Panc1 (cell line): ENCODE measurements at regions not wholly inside any gene's neighbourhood (a gene's known extent, or its start where the extent isn't known, plus 50 kb on each side); places are given as distances from the start of the nearest gene placed in this dataset.
A peak's percentile ranks its signal among the peaks of the same experiment; 100 is the strongest.

Experiments used
- ATAC-seq: fragments of 200-7000 bp; cut with Tn5 transposase; 2 replicates; pipeline ENCODE4 v1.9.1; 2020; ENCODE audit warnings: mild to moderate bottlenecking, moderate library complexity
- BruUV-seq: library from RNA; stranded (reverse); fragments of 400-500 nt; replicated peaks from 2 replicates; lab custom pipeline; 2021; lab: Mats Ljungman, UMichigan
- CTCF ChIA-PET: fragments of 300-600 bp; sonication (Branson Sonifier 250); formaldehyde crosslinking; loops from one replicate; lab custom pipeline; 2022; ENCODE audit warnings: antibody characterized with exemption; lab: Charles Lee
- POLR2A ChIA-PET: fragments of 300-600 bp; sonication (Branson Sonifier 250); formaldehyde crosslinking; loops from one replicate; lab custom pipeline; 2022; ENCODE audit warnings: antibody characterized with exemption; lab: Charles Lee
- DNase-seq: peaks from one replicate; pipeline ENCODE4 v3.0.0-alpha.2; 2010; ENCODE audit warnings: low read depth, low spot score
- H3K27ac ChIP-seq: 2 replicates; pipeline ENCODE4 v1.5.1; 2011; ENCODE audit warnings: mild to moderate bottlenecking, low read length, inconsistent platforms
- H3K27me3 ChIP-seq: fragments of 200-500 bp; sonication (Bioruptor generic); 2 replicates; pipeline ENCODE4 v1.6.0; 2014; ENCODE audit warnings: low read length, inconsistent platforms; ENCODE audit not compliant: control insufficient read depth, insufficient read depth
- H3K36me3 ChIP-seq: fragments of 200-500 bp; sonication (Bioruptor generic); 2 replicates; pipeline ENCODE4 v1.5.1; 2014; ENCODE audit warnings: inconsistent platforms, mild to moderate bottlenecking, low read length, moderate library complexity; ENCODE audit not compliant: control insufficient read depth, insufficient read depth
- H3K4me1 ChIP-seq: 2 replicates; pipeline ENCODE4 v1.5.1; 2011; ENCODE audit warnings: inconsistent platforms, mild to moderate bottlenecking, low read length, moderate library complexity; ENCODE audit not compliant: control insufficient read depth, insufficient read depth
- H3K4me3 ChIP-seq, 2 experiments: 2 replicates each; pipeline ENCODE4 v1.5.1; 2011 to 2012; ENCODE audit warnings: low read depth in 2 of 2, low read length in 2 of 2, mild to moderate bottlenecking in 2 of 2, inconsistent platforms in 1 of 2, moderate library complexity in 1 of 2
- H3K9me3 ChIP-seq: fragments of 200-500 bp; sonication (Bioruptor generic); 2 replicates; pipeline ENCODE4 v1.5.1; 2014; ENCODE audit warnings: low read depth, mild to moderate bottlenecking, inconsistent platforms, low read length, moderate library complexity; ENCODE audit not compliant: control insufficient read depth, insufficient read depth
- CTCF ChIP-seq: fragments of 450-650 bp; IDR thresholded peaks from 2 replicates; pipeline ENCODE4 v1.5.1; 2017; ENCODE audit warnings: mild to moderate bottlenecking
- POLR2AphosphoS5 ChIP-seq: IDR thresholded peaks from 2 replicates; pipeline ENCODE4 v1.6.1; 2012; ENCODE audit warnings: mild to moderate bottlenecking, low read depth, low read length, moderate library complexity
- SIN3A ChIP-seq: IDR thresholded peaks from 2 replicates; pipeline ENCODE4 v1.6.1; 2012; ENCODE audit warnings: low read depth, mild to moderate bottlenecking, low read length, moderate library complexity, borderline replicate concordance; ENCODE audit not compliant: insufficient read depth
- TCF7L2 ChIP-seq: IDR thresholded peaks from 2 replicates; pipeline ENCODE4 v1.6.1; 2011; ENCODE audit warnings: mild to moderate bottlenecking, low read depth, low read length, inconsistent platforms
- in situ Hi-C: cut with HindIII; loops from 2 replicates; pipeline ENCODE4 v1.10.0; 2016; ENCODE audit warnings: low sequenced_read_pairs, low pct_unique_long_range_greater_than_20kb
- intact Hi-C: fragments of 100-400 bp; cut with micrococcal nuclease; formaldehyde crosslinking; loops from one replicate; pipeline ENCODE4 v1.10.0; 2022; ENCODE audit not compliant: unreplicated experiment
- TF ChIP-seq, protein P1 (sequence below), 2 experiments: IDR thresholded peaks; 2 replicates each; pipeline ENCODE4 v1.6.1; 2011 to 2012; ENCODE audit warnings: low read depth in 2 of 2, control low read depth in 1 of 2, low read length in 1 of 2, mild to moderate bottlenecking in 1 of 2, moderate library complexity in 1 of 2; ENCODE audit not compliant: insufficient read depth in 1 of 2

- no TSS peak for BruUV-seq
- no peak overlapping the region for H3K4me3 ChIP-seq
- ChIA-PET POLR2A (interaction anchor here (0.5 to 0.7 kb wide), 2 partner anchors 10 to 138 kb away, joined by 4 to 5 read pairs; no protein-coding TSS in a partner anchor), CTCF (interaction anchor here (0.5 to 2.9 kb wide), 20 partner anchors 11 to 688 kb away, joined by 3 to 41 read pairs (median 5); partner anchors contain the start of gene DNAJB5)
- in situ Hi-C loops = no loop called here
- intact Hi-C loops = loop anchor here (1.0 to 5.0 kb wide), 3 partner anchors 86 to 197 kb away; partner anchors contain the start of gene PIGO
- TF ChIP-seq, protein P1, sequence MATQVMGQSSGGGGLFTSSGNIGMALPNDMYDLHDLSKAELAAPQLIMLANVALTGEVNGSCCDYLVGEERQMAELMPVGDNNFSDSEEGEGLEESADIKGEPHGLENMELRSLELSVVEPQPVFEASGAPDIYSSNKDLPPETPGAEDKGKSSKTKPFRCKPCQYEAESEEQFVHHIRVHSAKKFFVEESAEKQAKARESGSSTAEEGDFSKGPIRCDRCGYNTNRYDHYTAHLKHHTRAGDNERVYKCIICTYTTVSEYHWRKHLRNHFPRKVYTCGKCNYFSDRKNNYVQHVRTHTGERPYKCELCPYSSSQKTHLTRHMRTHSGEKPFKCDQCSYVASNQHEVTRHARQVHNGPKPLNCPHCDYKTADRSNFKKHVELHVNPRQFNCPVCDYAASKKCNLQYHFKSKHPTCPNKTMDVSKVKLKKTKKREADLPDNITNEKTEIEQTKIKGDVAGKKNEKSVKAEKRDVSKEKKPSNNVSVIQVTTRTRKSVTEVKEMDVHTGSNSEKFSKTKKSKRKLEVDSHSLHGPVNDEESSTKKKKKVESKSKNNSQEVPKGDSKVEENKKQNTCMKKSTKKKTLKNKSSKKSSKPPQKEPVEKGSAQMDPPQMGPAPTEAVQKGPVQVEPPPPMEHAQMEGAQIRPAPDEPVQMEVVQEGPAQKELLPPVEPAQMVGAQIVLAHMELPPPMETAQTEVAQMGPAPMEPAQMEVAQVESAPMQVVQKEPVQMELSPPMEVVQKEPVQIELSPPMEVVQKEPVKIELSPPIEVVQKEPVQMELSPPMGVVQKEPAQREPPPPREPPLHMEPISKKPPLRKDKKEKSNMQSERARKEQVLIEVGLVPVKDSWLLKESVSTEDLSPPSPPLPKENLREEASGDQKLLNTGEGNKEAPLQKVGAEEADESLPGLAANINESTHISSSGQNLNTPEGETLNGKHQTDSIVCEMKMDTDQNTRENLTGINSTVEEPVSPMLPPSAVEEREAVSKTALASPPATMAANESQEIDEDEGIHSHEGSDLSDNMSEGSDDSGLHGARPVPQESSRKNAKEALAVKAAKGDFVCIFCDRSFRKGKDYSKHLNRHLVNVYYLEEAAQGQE (IDR thresholded peaks at IDR 0.05; ENCODE audit: insufficient read depth in 1 of 2, low read depth in 2 of 2, low read length in 1 of 2) = no peak
- TF ChIP-seq CTCF = no peak
- no peak for TF ChIP-seq TCF7L2
- no peak for TF ChIP-seq POLR2AphosphoS5
- TF ChIP-seq SIN3A = no peak
- no peak for ATAC-seq
- DNase-seq = no peak
- H3K4me1 ChIP-seq = no peaks in the 10 kb centered on the region
- no peaks in the 10 kb centered on the region for H3K9me3 ChIP-seq
- no peaks in the 10 kb centered on the region for H3K36me3 ChIP-seq
- H3K27me3 ChIP-seq = peaks cover 34% of the 10 kb centered on the region
- no peak overlapping the region for H3K27ac ChIP-seq
Observed at GRCh38 chr9:34898846-34899245, 59.2 kb upstream of the PHF24 start.

DNA sequence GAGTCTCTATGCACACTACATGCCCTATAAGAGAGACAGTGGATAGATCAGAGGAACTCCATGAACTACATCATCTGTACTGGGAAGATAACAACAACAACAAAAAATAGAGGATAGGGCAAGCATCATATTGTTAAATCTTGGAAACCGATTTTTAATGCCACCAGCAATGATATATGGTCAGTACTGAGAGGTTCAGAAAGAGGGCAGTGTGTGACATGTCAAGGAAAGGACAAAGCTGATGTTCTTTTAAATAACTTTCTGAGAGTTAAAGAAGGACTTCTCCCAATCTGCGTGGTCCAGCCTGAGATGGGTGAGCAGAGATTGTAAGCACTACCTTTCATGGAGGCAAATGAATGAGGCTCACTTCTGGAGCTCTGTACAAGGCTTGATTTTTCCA, 62.0 kb upstream of the PHF24 start:
- intact Hi-C loops = loop anchor here (5.0 kb wide), 1 partner anchor 156 kb away; no protein-coding TSS in a partner anchor
- H3K36me3 ChIP-seq = no peaks in the 10 kb centered on the region
- ChIA-PET CTCF (interaction anchor here (0.6 to 0.8 kb wide), 3 partner anchors 89 to 310 kb away, joined by 3 to 10 read pairs (median 4); no protein-coding TSS in a partner anchor), POLR2A (no interaction called here)
- in situ Hi-C loops = no loop called here
- H3K9me3 ChIP-seq = no peaks in the 10 kb centered on the region
- no peak for ATAC-seq
- H3K27me3 ChIP-seq = peaks cover 42% of the 10 kb centered on the region
- TF ChIP-seq POLR2AphosphoS5 (no peak), CTCF (peak; percentile 28; the same call in 1 of the 2 replicates)
- H3K4me1 ChIP-seq = no peaks in the 10 kb centered on the region
- no peak for DNase-seq
- H3K4me3 ChIP-seq = no peak overlapping the region
- no peak overlapping the region for H3K27ac ChIP-seq
- no TSS peak for BruUV-seq
